ENCODE measurements at regions not wholly inside any gene's neighbourhood (a gene's known extent, or its start where the extent isn't known, plus 50 kb on each side); places are given as distances from the start of the nearest gene placed in this dataset.

- 87% methylated on average over 4 of the region's 4 CpGs for WGBS
- no peaks in the 10 kb centered on the region for H3K36me3 ChIP-seq (ENCODE audit: control insufficient read depth in 2 of 2, insufficient read depth in 2 of 2, low read length in 1 of 2)
- H3K4me1 ChIP-seq (ENCODE audit: control insufficient read depth in 2 of 2, insufficient read depth in 2 of 2, low read length in 2 of 2): no peaks in the 10 kb centered on the region
- H3K27me3 ChIP-seq (ENCODE audit: control insufficient read depth in 2 of 2, insufficient read depth in 1 of 2, low read length in 1 of 2): no peaks in the 10 kb centered on the region
- peaks cover 6 to 13% of the 10 kb centered on the region in 2 donors for H3K9me3 ChIP-seq (ENCODE audit: control insufficient read depth in 2 of 2, insufficient read depth in 1 of 2, low read length in 1 of 2)
- DNase-seq (ENCODE audit: low read depth in 6 of 9, low spot score in 9 of 9): no peak
- H3K27ac ChIP-seq (ENCODE audit: low read depth in 1 of 2, low read length in 1 of 2): no peak overlapping the region
- H3K4me3 ChIP-seq (ENCODE audit: low read length in 2 of 2): no peak overlapping the region
Observed at GRCh38 chr13:90103099-90103784, 1244.2 kb upstream of the MIR17HG start.

GRCh38 chr13:90104764-90105163, 1242.7 kb upstream of the MIR17HG start:
- H3K4me3 ChIP-seq (ENCODE audit: low read length in 2 of 2): no peak overlapping the region
- no peak for DNase-seq (ENCODE audit: low read depth in 6 of 9, low spot score in 9 of 9)
- 90% methylated on average over 2 of the region's 2 CpGs for WGBS
- no peaks in the 10 kb centered on the region for H3K36me3 ChIP-seq (ENCODE audit: control insufficient read depth in 2 of 2, insufficient read depth in 2 of 2, low read length in 1 of 2)
- H3K9me3 ChIP-seq (ENCODE audit: control insufficient read depth in 2 of 2, insufficient read depth in 1 of 2, low read length in 1 of 2): peaks cover 6 to 13% of the 10 kb centered on the region in 2 donors
- H3K27ac ChIP-seq (ENCODE audit: low read depth in 1 of 2, low read length in 1 of 2): no peak overlapping the region
- no peaks in the 10 kb centered on the region for H3K4me1 ChIP-seq (ENCODE audit: control insufficient read depth in 2 of 2, insufficient read depth in 2 of 2, low read length in 2 of 2)
- no peaks in the 10 kb centered on the region for H3K27me3 ChIP-seq (ENCODE audit: control insufficient read depth in 2 of 2, insufficient read depth in 1 of 2, low read length in 1 of 2)

GRCh38 chr13:90105276-90105675, 1242.2 kb upstream of the MIR17HG start:
- Histone ChIP-seq H3K4me1 (ENCODE audit: control insufficient read depth in 2 of 2, insufficient read depth in 2 of 2, low read length in 2 of 2) (no peaks in the 10 kb centered on the region), H3K27ac (ENCODE audit: low read depth in 1 of 2, low read length in 1 of 2) (no peak overlapping the region), H3K27me3 (ENCODE audit: control insufficient read depth in 2 of 2, insufficient read depth in 1 of 2, low read length in 1 of 2) (no peaks in the 10 kb centered on the region), H3K36me3 (ENCODE audit: control insufficient read depth in 2 of 2, insufficient read depth in 2 of 2, low read length in 1 of 2) (no peaks in the 10 kb centered on the region), H3K4me3 (ENCODE audit: low read length in 2 of 2) (no peak overlapping the region), H3K9me3 (ENCODE audit: control insufficient read depth in 2 of 2, insufficient read depth in 1 of 2, low read length in 1 of 2) (peaks cover 6 to 13% of the 10 kb centered on the region in 2 donors)
- DNase-seq (ENCODE audit: low read depth in 6 of 9, low spot score in 9 of 9): no peak

- 22% methylated on average over 3 of the region's 3 CpGs for WGBS
- DNase-seq (ENCODE audit: low read depth in 6 of 9, low spot score in 9 of 9): no peak
- no peak overlapping the region for H3K27ac ChIP-seq (ENCODE audit: low read depth in 1 of 2, low read length in 1 of 2)
- H3K4me1 ChIP-seq (ENCODE audit: control insufficient read depth in 2 of 2, insufficient read depth in 2 of 2, low read length in 2 of 2): no peaks in the 10 kb centered on the region
- no peak overlapping the region for H3K4me3 ChIP-seq (ENCODE audit: low read length in 2 of 2)
- peaks cover 6 to 13% of the 10 kb centered on the region in 2 donors for H3K9me3 ChIP-seq (ENCODE audit: control insufficient read depth in 2 of 2, insufficient read depth in 1 of 2, low read length in 1 of 2)
- H3K27me3 ChIP-seq (ENCODE audit: control insufficient read depth in 2 of 2, insufficient read depth in 1 of 2, low read length in 1 of 2): no peaks in the 10 kb centered on the region
- no peaks in the 10 kb centered on the region for H3K36me3 ChIP-seq (ENCODE audit: control insufficient read depth in 2 of 2, insufficient read depth in 2 of 2, low read length in 1 of 2)
Observed at GRCh38 chr13:90105849-90106496, 1241.5 kb upstream of the MIR17HG start.

- H3K27ac ChIP-seq (ENCODE audit: low read depth in 1 of 2, low read length in 1 of 2): no peak overlapping the region
- H3K4me1 ChIP-seq (ENCODE audit: control insufficient read depth in 2 of 2, insufficient read depth in 2 of 2, low read length in 2 of 2): no peaks in the 10 kb centered on the region
- 88% methylated on average over 2 of the region's 2 CpGs for WGBS
- H3K36me3 ChIP-seq (ENCODE audit: control insufficient read depth in 2 of 2, insufficient read depth in 2 of 2, low read length in 1 of 2): no peaks in the 10 kb centered on the region
- no peak overlapping the region for H3K4me3 ChIP-seq (ENCODE audit: low read length in 2 of 2)
- DNase-seq (ENCODE audit: low read depth in 6 of 9, low spot score in 9 of 9): no peak
- peaks cover 6 to 13% of the 10 kb centered on the region in 2 donors for H3K9me3 ChIP-seq (ENCODE audit: control insufficient read depth in 2 of 2, insufficient read depth in 1 of 2, low read length in 1 of 2)
- no peaks in the 10 kb centered on the region for H3K27me3 ChIP-seq (ENCODE audit: control insufficient read depth in 2 of 2, insufficient read depth in 1 of 2, low read length in 1 of 2)
Observed at GRCh38 chr13:90107661-90108060, 1239.8 kb upstream of the MIR17HG start.

- Histone ChIP-seq H3K9me3 (ENCODE audit: control insufficient read depth in 2 of 2, insufficient read depth in 1 of 2, low read length in 1 of 2) (peaks cover 4 to 13% of the 10 kb centered on the region in 2 donors), H3K4me3 (ENCODE audit: low read length in 2 of 2) (no peak overlapping the region), H3K27me3 (ENCODE audit: control insufficient read depth in 2 of 2, insufficient read depth in 1 of 2, low read length in 1 of 2) (no peaks in the 10 kb centered on the region), H3K36me3 (ENCODE audit: control insufficient read depth in 2 of 2, insufficient read depth in 2 of 2, low read length in 1 of 2) (no peaks in the 10 kb centered on the region), H3K4me1 (ENCODE audit: control insufficient read depth in 2 of 2, insufficient read depth in 2 of 2, low read length in 2 of 2) (no peaks in the 10 kb centered on the region), H3K27ac (ENCODE audit: low read depth in 1 of 2, low read length in 1 of 2) (no peak overlapping the region)
- WGBS: 91% methylated on average over 1 of the region's 1 CpG
- DNase-seq (ENCODE audit: low read depth in 6 of 9, low spot score in 9 of 9): no peak
Observed at GRCh38 chr13:90108547-90108946, 1238.9 kb upstream of the MIR17HG start.

- DNase-seq (ENCODE audit: low read depth in 6 of 9, low spot score in 9 of 9): no peak
- Histone ChIP-seq H3K27me3 (ENCODE audit: control insufficient read depth in 2 of 2, insufficient read depth in 1 of 2, low read length in 1 of 2) (no peaks in the 10 kb centered on the region), H3K4me1 (ENCODE audit: control insufficient read depth in 2 of 2, insufficient read depth in 2 of 2, low read length in 2 of 2) (no peaks in the 10 kb centered on the region), H3K4me3 (ENCODE audit: low read length in 2 of 2) (no peak overlapping the region), H3K27ac (ENCODE audit: low read depth in 1 of 2, low read length in 1 of 2) (no peak overlapping the region), H3K9me3 (ENCODE audit: control insufficient read depth in 2 of 2, insufficient read depth in 1 of 2, low read length in 1 of 2) (no peaks in the 10 kb centered on the region), H3K36me3 (ENCODE audit: control insufficient read depth in 2 of 2, insufficient read depth in 2 of 2, low read length in 1 of 2) (no peaks in the 10 kb centered on the region)
Observed at GRCh38 chr13:90116121-90116520, 1231.4 kb upstream of the MIR17HG start.

- Histone ChIP-seq H3K27me3 (ENCODE audit: control insufficient read depth in 2 of 2, insufficient read depth in 1 of 2, low read length in 1 of 2) (no peaks in the 10 kb centered on the region), H3K4me3 (ENCODE audit: low read length in 2 of 2) (no peak overlapping the region), H3K4me1 (ENCODE audit: control insufficient read depth in 2 of 2, insufficient read depth in 2 of 2, low read length in 2 of 2) (no peaks in the 10 kb centered on the region), H3K36me3 (ENCODE audit: control insufficient read depth in 2 of 2, insufficient read depth in 2 of 2, low read length in 1 of 2) (no peaks in the 10 kb centered on the region), H3K9me3 (ENCODE audit: control insufficient read depth in 2 of 2, insufficient read depth in 1 of 2, low read length in 1 of 2) (no peaks in the 10 kb centered on the region), H3K27ac (ENCODE audit: low read depth in 1 of 2, low read length in 1 of 2) (no peak overlapping the region)
- DNase-seq (ENCODE audit: low read depth in 6 of 9, low spot score in 9 of 9): no peak
- WGBS: 74% methylated on average over 6 of the region's 6 CpGs
Observed at GRCh38 chr13:90118467-90119071, 1228.9 kb upstream of the MIR17HG start.

- 87% methylated on average over 1 of the region's 1 CpG for WGBS
- no peaks in the 10 kb centered on the region for H3K4me1 ChIP-seq (ENCODE audit: control insufficient read depth in 2 of 2, insufficient read depth in 2 of 2, low read length in 2 of 2)
- H3K36me3 ChIP-seq (ENCODE audit: control insufficient read depth in 2 of 2, insufficient read depth in 2 of 2, low read length in 1 of 2): no peaks in the 10 kb centered on the region
- DNase-seq (ENCODE audit: low read depth in 6 of 9, low spot score in 9 of 9): no peak
- H3K27ac ChIP-seq (ENCODE audit: low read depth in 1 of 2, low read length in 1 of 2): no peak overlapping the region
- no peaks in the 10 kb centered on the region for H3K27me3 ChIP-seq (ENCODE audit: control insufficient read depth in 2 of 2, insufficient read depth in 1 of 2, low read length in 1 of 2)
- no peak overlapping the region for H3K4me3 ChIP-seq (ENCODE audit: low read length in 2 of 2)
- no peaks in the 10 kb centered on the region for H3K9me3 ChIP-seq (ENCODE audit: control insufficient read depth in 2 of 2, insufficient read depth in 1 of 2, low read length in 1 of 2)
Observed at GRCh38 chr13:90120026-90120425, 1227.5 kb upstream of the MIR17HG start.

Data from thymus (tissue), 11 donors.